Choroid plexus epithelial cell (primary cell): ENCODE measurements at regions not wholly inside any gene's neighbourhood (a gene's known extent, or its start where the extent isn't known, plus 50 kb on each side); places are given as distances from the start of the nearest gene placed in this dataset.
"Not testable (repeated sequence)": the region's sequence is repeated elsewhere in the genome, so short reads cannot be mapped to it uniquely, and the experiment has no call there.

Experiments
- DNase-seq: peaks from one replicate; pipeline ENCODE4 v3.0.0-alpha.2; 2010; ENCODE audit warnings: low read depth
- H3K4me3 ChIP-seq: 2 replicates; pipeline ENCODE4 v1.5.1; 2011; ENCODE audit warnings: low read depth, mild to moderate bottlenecking, control low read depth, low read length, moderate library complexity
- CTCF ChIP-seq: conservative IDR thresholded peaks from 2 replicates; pipeline ENCODE4 v1.5.1; 2011; ENCODE audit warnings: low read depth, mild to moderate bottlenecking, control low read depth, inconsistent platforms, low read length, moderate library complexity

GRCh38 chr6:10080561-10080960 is 334.3 kb downstream of the TFAP2A start:
- H3K4me3 ChIP-seq: no peak overlapping the region
- no peak for DNase-seq
- TF ChIP-seq CTCF: no peak

- TF ChIP-seq CTCF: no peak
- H3K4me3 ChIP-seq: no peak overlapping the region
- DNase-seq: no peak
Observed at GRCh38 chr6:10078581-10078980, 336.3 kb downstream of the TFAP2A start.

DNA sequence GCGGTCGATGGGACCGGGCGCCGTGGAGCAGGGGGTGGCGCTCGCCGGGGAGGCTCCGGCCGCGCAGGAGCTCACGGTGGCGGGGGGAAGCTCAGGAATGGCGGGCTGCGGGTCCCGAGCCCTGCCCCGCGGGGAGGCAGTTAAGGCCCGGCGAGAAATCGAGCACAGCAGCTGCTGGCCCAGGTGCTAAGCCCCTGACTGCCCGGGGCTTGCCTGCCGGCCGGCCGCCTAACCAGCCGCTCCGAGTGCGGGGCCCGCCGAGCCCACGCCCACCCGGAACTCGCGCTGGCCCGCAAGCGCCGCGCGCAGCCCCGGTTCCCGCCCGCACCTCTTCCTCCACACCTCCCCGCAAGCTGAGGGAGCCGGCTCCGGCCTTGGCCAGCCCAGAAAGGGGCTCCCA is 340.1 kb downstream of the TFAP2A start:
- DNase-seq, H3K4me3 ChIP-seq: not testable (repeated sequence)

DNA sequence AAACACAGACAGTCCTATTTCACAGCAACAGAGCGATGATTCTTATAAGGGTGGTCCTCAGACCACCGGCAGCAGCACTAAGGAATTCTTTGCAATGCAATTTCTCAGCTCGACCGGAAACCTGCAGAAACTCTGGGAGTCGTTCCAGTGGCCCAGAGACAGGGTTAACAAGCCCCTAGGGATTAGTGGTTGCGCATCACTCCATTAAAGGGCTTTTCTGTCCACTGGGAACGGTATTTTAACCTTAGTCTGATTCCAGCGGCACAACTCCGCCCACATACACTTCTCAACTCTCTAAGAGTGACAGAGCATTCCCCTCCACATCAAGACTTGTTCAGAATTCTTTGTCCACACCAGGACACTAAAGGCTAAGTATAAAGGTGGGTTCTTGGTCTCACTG is 341.5 kb downstream of the TFAP2A start:
- no peak overlapping the region for H3K4me3 ChIP-seq
- no peak for DNase-seq
- no peak for TF ChIP-seq CTCF

GRCh38 chr6:10071631-10072220 is 343.1 kb downstream of the TFAP2A start:
- DNase-seq: no peak
- TF ChIP-seq CTCF: no peak
- H3K4me3 ChIP-seq: no peak overlapping the region

GRCh38 chr6:10060004-10060403 is 354.9 kb downstream of the TFAP2A start:
- no peak for DNase-seq
- H3K4me3 ChIP-seq: no peak overlapping the region
- TF ChIP-seq CTCF: no peak

DNA sequence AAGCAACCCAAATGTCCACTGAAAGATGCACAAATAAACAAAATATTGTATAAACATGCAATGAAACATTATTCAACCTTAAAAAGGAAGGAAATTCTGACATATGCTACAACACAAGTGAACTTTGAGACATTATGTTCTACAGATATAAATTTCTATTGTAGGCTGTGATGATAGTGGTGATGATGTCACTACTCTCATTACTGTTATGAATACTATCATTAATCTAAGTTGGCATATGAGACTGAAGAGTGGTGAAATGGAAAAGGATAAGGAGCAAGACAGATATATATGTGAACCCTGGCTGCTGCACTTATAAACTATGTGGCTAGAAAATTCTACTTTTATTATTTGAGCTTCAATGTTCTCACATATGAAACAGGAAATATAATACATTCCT is 360.2 kb downstream of the TFAP2A start:
- H3K4me3 ChIP-seq: no peak overlapping the region
- TF ChIP-seq CTCF: no peak
- DNase-seq: no peak
